Bronchial epithelial cell (primary cell): ENCODE measurements at regions not wholly inside any gene's neighbourhood (a gene's known extent, or its start where the extent isn't known, plus 50 kb on each side); places are given as distances from the start of the nearest gene placed in this dataset.

ENCODE experiments used
- DNase-seq: peaks from one replicate; pipeline ENCODE4 v3.0.0-alpha.2; 2010; ENCODE audit warnings: low read depth
- FAIRE-seq: peaks from 2 replicates; lab custom pipeline; 2011; peaks lifted over from hg19 to GRCh38; lab: Jason Lieb, UNC
- H3K27me3 ChIP-seq: 2 replicates; pipeline ENCODE4 v1.5.1; 2011; ENCODE audit warnings: low read length; ENCODE audit not compliant: control insufficient read depth, insufficient read depth
- H3K36me3 ChIP-seq: 2 replicates; pipeline ENCODE4 v1.5.1; 2011; ENCODE audit warnings: low read length; ENCODE audit not compliant: control insufficient read depth, insufficient read depth
- H3K4me3 ChIP-seq: 2 replicates; pipeline ENCODE4 v1.5.1; 2011; ENCODE audit warnings: mild to moderate bottlenecking, low read depth, low read length, control low read depth
- CTCF ChIP-seq: IDR thresholded peaks from 2 replicates; pipeline ENCODE4 v1.5.1; 2011; ENCODE audit warnings: mild to moderate bottlenecking, moderate library complexity, low read length, control low read depth, inconsistent platforms; ENCODE audit not compliant: insufficient read depth, severe bottlenecking

GRCh38 chrX:112947981-112948615 is 107.5 kb upstream of the AMOT start:
- Histone ChIP-seq H3K4me3 (no peak overlapping the region), H3K27me3 (no peaks in the 10 kb centered on the region), H3K36me3 (no peaks in the 10 kb centered on the region)
- no peak for DNase-seq
- TF ChIP-seq CTCF: no peak
- FAIRE-seq: no peak

GRCh38 chrX:112946227-112946626 is 105.6 kb upstream of the AMOT start:
- Histone ChIP-seq H3K36me3 (no peaks in the 10 kb centered on the region), H3K27me3 (no peaks in the 10 kb centered on the region), H3K4me3 (no peak overlapping the region)
- no peak for FAIRE-seq
- no peak for TF ChIP-seq CTCF
- no peak for DNase-seq

- no peaks in the 10 kb centered on the region for H3K27me3 ChIP-seq
- H3K36me3 ChIP-seq: no peaks in the 10 kb centered on the region
- DNase-seq: no peak
- H3K4me3 ChIP-seq: no peak overlapping the region
- FAIRE-seq: no peak
- no peak for TF ChIP-seq CTCF
Measured at GRCh38 chrX:112945826-112946225, 105.2 kb upstream of the AMOT start.

GRCh38 chrX:112941209-112941837 is 100.7 kb upstream of the AMOT start:
- FAIRE-seq: no peak
- H3K4me3 ChIP-seq: no peak overlapping the region
- no peak for TF ChIP-seq CTCF
- no peaks in the 10 kb centered on the region for H3K27me3 ChIP-seq
- no peaks in the 10 kb centered on the region for H3K36me3 ChIP-seq
- DNase-seq: peak; percentile 2

GRCh38 chrX:112935029-112935428 is 94.4 kb upstream of the AMOT start:
- Histone ChIP-seq H3K36me3 (no peaks in the 10 kb centered on the region), H3K4me3 (no peak overlapping the region), H3K27me3 (no peaks in the 10 kb centered on the region)
- TF ChIP-seq CTCF: no peak
- FAIRE-seq (no peak), DNase-seq (no peak)
